Neural cell (in vitro differentiated cells): ENCODE measurements at regions not wholly inside any gene's neighbourhood (a gene's known extent, or its start where the extent isn't known, plus 50 kb on each side); places are given as distances from the start of the nearest gene placed in this dataset.

Experiments used
- H2AFZ ChIP-seq: fragments of 200-600, 300-800 bp; sonication (generic), shearing (Covaris generic); 2 replicates; pipeline ENCODE4 v1.6.0; 2014; ENCODE audit warnings: low read depth, mild to moderate bottlenecking, antibody characterized with exemption, low read length, moderate library complexity
- H3F3A ChIP-seq: fragments of 200-600 bp; shearing (Covaris generic); 2 replicates; pipeline ENCODE4 v1.6.1; 2016; ENCODE audit warnings: mild to moderate bottlenecking, moderate library complexity, mixed read lengths, antibody characterized with exemption, low read length; ENCODE audit not compliant: insufficient read depth, poor library complexity, severe bottlenecking
- H3K27ac ChIP-seq: fragments of 200-600, 300-800 bp; sonication (generic), shearing (Covaris generic); 2 replicates; pipeline ENCODE4 v1.5.1; 2014; ENCODE audit warnings: mild to moderate bottlenecking, low read length, moderate library complexity
- H3K27me3 ChIP-seq: fragments of 300-800, 200-600 bp; sonication (generic), shearing (Covaris generic); 2 replicates; pipeline ENCODE4 v1.6.0; 2014; ENCODE audit warnings: mild to moderate bottlenecking, low read depth, low read length, moderate library complexity; ENCODE audit not compliant: insufficient read depth
- H3K36me3 ChIP-seq: fragments of 300-800, 200-600 bp; sonication (generic), shearing (Covaris generic); 2 replicates; pipeline ENCODE4 v1.5.1; 2014; ENCODE audit warnings: mild to moderate bottlenecking, antibody characterized with exemption, low read length, moderate library complexity; ENCODE audit not compliant: insufficient read depth
- H3K4me2 ChIP-seq: fragments of 300-800, 200-600 bp; sonication (generic), shearing (Covaris generic); 2 replicates; pipeline ENCODE4 v1.6.0; 2014; ENCODE audit warnings: mild to moderate bottlenecking, low read length
- H3K4me3 ChIP-seq: fragments of 300-800, 200-600 bp; sonication (generic), shearing (Covaris generic); 2 replicates; pipeline ENCODE4 v1.5.1; 2014; ENCODE audit warnings: mild to moderate bottlenecking, low read length, moderate library complexity
- H3K79me2 ChIP-seq: fragments of 200-600 bp; shearing (Covaris generic); replicated peaks from 2 replicates; pipeline ENCODE4 v1.6.0; 2014; ENCODE audit warnings: mild to moderate bottlenecking, low read length, moderate library complexity; ENCODE audit not compliant: insufficient read depth
- H3K9ac ChIP-seq: fragments of 300-800, 200-600 bp; sonication (generic), shearing (Covaris generic); 2 replicates; pipeline ENCODE4 v1.6.1; 2016; ENCODE audit warnings: mild to moderate bottlenecking, low read length, mixed read lengths
- H3K9me2 ChIP-seq: fragments of 200-600 bp; shearing (Covaris generic); 2 replicates; pipeline ENCODE4 v1.6.1; 2016; ENCODE audit warnings: mild to moderate bottlenecking, low read length, mixed read lengths; ENCODE audit not compliant: insufficient read depth
- H3K9me3 ChIP-seq: fragments of 200-600, 300-800 bp; sonication (generic), shearing (Covaris generic); 2 replicates; pipeline ENCODE4 v1.6.1; 2016; ENCODE audit warnings: mild to moderate bottlenecking, mixed run types, low read length, moderate library complexity, mixed read lengths
- H4K20me1 ChIP-seq: fragments of 200-600 bp; shearing (Covaris generic); 2 replicates; pipeline ENCODE4 v1.6.1; 2016; ENCODE audit warnings: mild to moderate bottlenecking, mixed run types; ENCODE audit not compliant: insufficient read depth
- EP300 ChIP-seq: fragments of 450-650 bp; conservative IDR thresholded peaks from 2 replicates; pipeline ENCODE4 v1.6.1; 2014; ENCODE audit warnings: antibody characterized with exemption, mild to moderate bottlenecking, moderate library complexity; ENCODE audit not compliant: poor library complexity, severe bottlenecking
- EZH2 ChIP-seq: fragments of 200-600, 300-800 bp; shearing (Covaris generic), sonication (generic); IDR thresholded peaks from 2 replicates; pipeline ENCODE4 v1.6.1; 2014; ENCODE audit warnings: antibody characterized with exemption, low read length, borderline replicate concordance, mild to moderate bottlenecking; ENCODE audit not compliant: insufficient read depth, poor library complexity, severe bottlenecking
- MXI1 ChIP-seq: fragments of 450-650 bp; conservative IDR thresholded peaks from 2 replicates; pipeline ENCODE4 v1.6.1; 2014; ENCODE audit warnings: antibody characterized with exemption, mild to moderate bottlenecking; ENCODE audit not compliant: poor library complexity, severe bottlenecking
- POLR2AphosphoS5 ChIP-seq: IDR thresholded peaks from 2 replicates; pipeline ENCODE4 v1.6.1; 2012
- RAD21 ChIP-seq: fragments of 450-650 bp; conservative IDR thresholded peaks from 2 replicates; pipeline ENCODE4 v1.6.1; 2014; ENCODE audit warnings: antibody characterized with exemption, mild to moderate bottlenecking, moderate library complexity
- SMC3 ChIP-seq: fragments of 450-650 bp; conservative IDR thresholded peaks from 2 replicates; pipeline ENCODE4 v1.6.1; 2014; ENCODE audit warnings: antibody characterized with exemption, mild to moderate bottlenecking, moderate library complexity; ENCODE audit not compliant: poor library complexity
- TAF1 ChIP-seq: IDR thresholded peaks from 2 replicates; pipeline ENCODE4 v1.6.1; 2012; ENCODE audit warnings: low read depth
- TF ChIP-seq, protein P1 (sequence below): IDR thresholded peaks from 2 replicates; pipeline ENCODE4 v1.6.1; 2012; ENCODE audit warnings: borderline replicate concordance
- TF ChIP-seq, protein P2 (sequence below): fragments of 450-650 bp; IDR thresholded peaks from 2 replicates; pipeline ENCODE4 v1.5.1; 2014; ENCODE audit warnings: antibody characterized with exemption, mild to moderate bottlenecking, moderate library complexity; ENCODE audit not compliant: poor library complexity, severe bottlenecking

DNA sequence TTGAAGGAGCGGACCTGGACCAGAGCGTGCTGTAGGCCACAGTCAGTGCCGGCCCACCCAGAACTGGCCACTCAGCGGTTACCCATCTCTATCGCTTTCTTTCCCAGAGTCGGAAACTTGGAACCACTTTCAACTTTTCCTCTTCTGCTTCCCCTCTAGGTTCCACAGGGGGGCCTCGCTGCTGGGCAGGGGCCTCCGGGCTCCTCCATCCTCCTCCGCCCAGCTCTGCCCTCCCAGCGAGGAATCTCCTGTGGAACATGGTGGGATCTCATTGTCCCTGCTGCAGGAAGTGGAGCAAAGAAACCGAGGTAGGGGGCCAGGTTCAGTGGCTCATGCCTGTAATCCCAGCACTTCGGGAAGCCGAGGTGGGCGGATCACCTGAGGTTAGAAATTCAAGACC is 139.2 kb downstream of the ETS2 start:
- Histone ChIP-seq H3K9ac (no peak overlapping the region), H3K9me3 (no peaks in the 10 kb centered on the region), H3K4me2 (no peak overlapping the region), H3K27me3 (no peaks in the 10 kb centered on the region), H3K4me3 (no peak overlapping the region), H3K79me2 (no peaks in the 10 kb centered on the region), H4K20me1 (no peaks in the 10 kb centered on the region), H3F3A (no peaks in the 10 kb centered on the region), H3K36me3 (no peaks in the 10 kb centered on the region), H3K27ac (no peak overlapping the region), H2AFZ (no peak overlapping the region), H3K9me2 (no peaks in the 10 kb centered on the region)
- TF ChIP-seq EP300 (no peak), TAF1 (no peak), SMC3 (no peak), EZH2 (no peak), POLR2AphosphoS5 (no peak), MXI1 (no peak), RAD21 (no peak)
- TF ChIP-seq, protein P1, sequence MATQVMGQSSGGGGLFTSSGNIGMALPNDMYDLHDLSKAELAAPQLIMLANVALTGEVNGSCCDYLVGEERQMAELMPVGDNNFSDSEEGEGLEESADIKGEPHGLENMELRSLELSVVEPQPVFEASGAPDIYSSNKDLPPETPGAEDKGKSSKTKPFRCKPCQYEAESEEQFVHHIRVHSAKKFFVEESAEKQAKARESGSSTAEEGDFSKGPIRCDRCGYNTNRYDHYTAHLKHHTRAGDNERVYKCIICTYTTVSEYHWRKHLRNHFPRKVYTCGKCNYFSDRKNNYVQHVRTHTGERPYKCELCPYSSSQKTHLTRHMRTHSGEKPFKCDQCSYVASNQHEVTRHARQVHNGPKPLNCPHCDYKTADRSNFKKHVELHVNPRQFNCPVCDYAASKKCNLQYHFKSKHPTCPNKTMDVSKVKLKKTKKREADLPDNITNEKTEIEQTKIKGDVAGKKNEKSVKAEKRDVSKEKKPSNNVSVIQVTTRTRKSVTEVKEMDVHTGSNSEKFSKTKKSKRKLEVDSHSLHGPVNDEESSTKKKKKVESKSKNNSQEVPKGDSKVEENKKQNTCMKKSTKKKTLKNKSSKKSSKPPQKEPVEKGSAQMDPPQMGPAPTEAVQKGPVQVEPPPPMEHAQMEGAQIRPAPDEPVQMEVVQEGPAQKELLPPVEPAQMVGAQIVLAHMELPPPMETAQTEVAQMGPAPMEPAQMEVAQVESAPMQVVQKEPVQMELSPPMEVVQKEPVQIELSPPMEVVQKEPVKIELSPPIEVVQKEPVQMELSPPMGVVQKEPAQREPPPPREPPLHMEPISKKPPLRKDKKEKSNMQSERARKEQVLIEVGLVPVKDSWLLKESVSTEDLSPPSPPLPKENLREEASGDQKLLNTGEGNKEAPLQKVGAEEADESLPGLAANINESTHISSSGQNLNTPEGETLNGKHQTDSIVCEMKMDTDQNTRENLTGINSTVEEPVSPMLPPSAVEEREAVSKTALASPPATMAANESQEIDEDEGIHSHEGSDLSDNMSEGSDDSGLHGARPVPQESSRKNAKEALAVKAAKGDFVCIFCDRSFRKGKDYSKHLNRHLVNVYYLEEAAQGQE, result no peak
- TF ChIP-seq, protein P2, sequence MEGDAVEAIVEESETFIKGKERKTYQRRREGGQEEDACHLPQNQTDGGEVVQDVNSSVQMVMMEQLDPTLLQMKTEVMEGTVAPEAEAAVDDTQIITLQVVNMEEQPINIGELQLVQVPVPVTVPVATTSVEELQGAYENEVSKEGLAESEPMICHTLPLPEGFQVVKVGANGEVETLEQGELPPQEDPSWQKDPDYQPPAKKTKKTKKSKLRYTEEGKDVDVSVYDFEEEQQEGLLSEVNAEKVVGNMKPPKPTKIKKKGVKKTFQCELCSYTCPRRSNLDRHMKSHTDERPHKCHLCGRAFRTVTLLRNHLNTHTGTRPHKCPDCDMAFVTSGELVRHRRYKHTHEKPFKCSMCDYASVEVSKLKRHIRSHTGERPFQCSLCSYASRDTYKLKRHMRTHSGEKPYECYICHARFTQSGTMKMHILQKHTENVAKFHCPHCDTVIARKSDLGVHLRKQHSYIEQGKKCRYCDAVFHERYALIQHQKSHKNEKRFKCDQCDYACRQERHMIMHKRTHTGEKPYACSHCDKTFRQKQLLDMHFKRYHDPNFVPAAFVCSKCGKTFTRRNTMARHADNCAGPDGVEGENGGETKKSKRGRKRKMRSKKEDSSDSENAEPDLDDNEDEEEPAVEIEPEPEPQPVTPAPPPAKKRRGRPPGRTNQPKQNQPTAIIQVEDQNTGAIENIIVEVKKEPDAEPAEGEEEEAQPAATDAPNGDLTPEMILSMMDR, result no peak

DNA sequence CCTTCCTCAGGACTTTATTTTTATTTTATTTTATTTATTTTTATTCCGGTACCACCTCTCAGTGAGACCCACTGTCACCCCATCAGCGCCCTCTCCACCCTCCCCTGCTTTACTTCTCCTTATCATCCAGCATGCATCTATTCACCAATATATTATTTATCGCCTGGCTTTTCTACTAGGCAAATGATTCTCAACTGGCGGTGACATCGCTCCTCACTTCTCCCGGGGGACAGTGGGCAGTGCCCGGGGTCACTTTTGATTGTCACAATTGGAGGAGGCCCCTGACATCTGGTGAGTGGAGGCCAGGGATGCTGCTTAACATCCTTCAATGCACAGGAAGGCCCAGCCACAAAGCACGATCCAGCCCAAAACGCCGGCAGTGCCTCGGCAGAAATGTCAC is 138.7 kb downstream of the ETS2 start:
- TF ChIP-seq SMC3 (no peak), TAF1 (no peak), RAD21 (no peak), POLR2AphosphoS5 (no peak), EZH2 (no peak), MXI1 (no peak), EP300 (no peak)
- TF ChIP-seq, protein P1, result no peak
- TF ChIP-seq, protein P2, result no peak
- H2AFZ ChIP-seq, result no peak overlapping the region
- no peak overlapping the region for H3K27ac ChIP-seq
- no peaks in the 10 kb centered on the region for H3K36me3 ChIP-seq
- no peak overlapping the region for H3K9ac ChIP-seq
- H3K27me3 ChIP-seq, result no peaks in the 10 kb centered on the region
- no peaks in the 10 kb centered on the region for H4K20me1 ChIP-seq
- no peaks in the 10 kb centered on the region for H3F3A ChIP-seq
- no peaks in the 10 kb centered on the region for H3K79me2 ChIP-seq
- no peaks in the 10 kb centered on the region for H3K9me3 ChIP-seq
- no peaks in the 10 kb centered on the region for H3K9me2 ChIP-seq
- no peak overlapping the region for H3K4me3 ChIP-seq
- no peak overlapping the region for H3K4me2 ChIP-seq
